NB4 (cell line): ENCODE measurements at regions not wholly inside any gene's neighbourhood (a gene's known extent, or its start where the extent isn't known, plus 50 kb on each side); places are given as distances from the start of the nearest gene placed in this dataset.

Experiments
- CTCF ChIP-seq: IDR thresholded peaks from one replicate; pipeline ENCODE4 v1.5.1; 2012; ENCODE audit warnings: low read depth, low read length
- POLR2A ChIP-seq: IDR thresholded peaks from 2 replicates; pipeline ENCODE4 v1.6.1; 2011; ENCODE audit warnings: mild to moderate bottlenecking; ENCODE audit not compliant: insufficient read length; ENCODE audit errors: extremely low read depth

GRCh38 chr20:53671370-53671769 lies 77.7 kb upstream of the ZNF217 start:
- TF ChIP-seq CTCF, result no peak
- no peak for TF ChIP-seq POLR2A
